ENCODE measurements at regions not wholly inside any gene's neighbourhood (a gene's known extent, or its start where the extent isn't known, plus 50 kb on each side); places are given as distances from the start of the nearest gene placed in this dataset.

GRCh38 chr6:166684170-166684569, 57.1 kb upstream of the RPS6KA2 start:
- no peak overlapping the region for H3K4me3 ChIP-seq (ENCODE audit: low read depth, low read length)
- no peak for TF ChIP-seq CTCF (IDR thresholded peaks at IDR 0.05; ENCODE audit: borderline replicate concordance, insufficient read depth, low read depth, low read length)

GRCh38 chr6:166683477-166683876, 56.4 kb upstream of the RPS6KA2 start:
- no peak overlapping the region for H3K4me3 ChIP-seq (ENCODE audit: low read depth, low read length)
- no peak for TF ChIP-seq CTCF (IDR thresholded peaks at IDR 0.05; ENCODE audit: borderline replicate concordance, insufficient read depth, low read depth, low read length)

GRCh38 chr6:166679566-166679965, 52.5 kb upstream of the RPS6KA2 start:
- no peak overlapping the region for H3K4me3 ChIP-seq (ENCODE audit: low read depth, low read length)
- TF ChIP-seq CTCF (IDR thresholded peaks at IDR 0.05; ENCODE audit: borderline replicate concordance, insufficient read depth, low read depth, low read length): no peak

- no peak for TF ChIP-seq CTCF (IDR thresholded peaks at IDR 0.05; ENCODE audit: borderline replicate concordance, insufficient read depth, low read depth, low read length)
These were observed 51.4 kb upstream of the RPS6KA2 start for GRCh38 chr6:166678426-166678825.

GRCh38 chr6:166677941-166678340, 50.9 kb upstream of the RPS6KA2 start:
- no peak overlapping the region for H3K4me3 ChIP-seq (ENCODE audit: low read depth, low read length)
- TF ChIP-seq CTCF (IDR thresholded peaks at IDR 0.05; ENCODE audit: borderline replicate concordance, insufficient read depth, low read depth, low read length): no peak

More at GRCh38 chr6:166678426-166678825, 51.4 kb upstream of the RPS6KA2 start:
- no peak overlapping the region for H3K4me3 ChIP-seq (ENCODE audit: low read depth, low read length)
